ENCODE measurements at regions not wholly inside any gene's neighbourhood (a gene's known extent, or its start where the extent isn't known, plus 50 kb on each side); places are given as distances from the start of the nearest gene placed in this dataset.

DNA sequence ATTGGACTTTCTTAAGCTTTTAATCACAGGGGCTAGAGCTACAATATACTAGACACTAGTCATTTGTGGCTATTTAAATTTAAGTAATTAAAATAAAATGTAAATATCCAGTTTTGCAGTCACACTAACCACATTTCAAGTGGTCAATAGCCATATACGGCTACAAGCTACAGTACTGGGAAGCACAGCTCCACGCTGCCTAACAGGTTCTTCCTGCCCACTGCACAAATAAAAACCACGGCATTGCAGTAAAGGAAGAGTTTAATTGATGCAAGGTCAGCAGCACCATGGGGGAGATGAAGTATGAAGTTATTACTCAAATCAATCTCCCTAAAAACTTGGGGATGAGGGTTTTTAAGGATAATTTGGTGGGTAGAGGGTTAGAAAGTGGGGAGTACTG is 134.1 kb downstream of the LURAP1L start:
- CTCF ChIA-PET, result no interaction called here
- H3K4me1 Mint-ChIP-seq, result no peaks in the 10 kb centered on the region
- ATAC-seq (no peak), DNase-seq (no peak)
- peaks cover 5% of the 10 kb centered on the region for H3K9me3 Mint-ChIP-seq (ENCODE audit: low read depth)
- H3K36me3 Mint-ChIP-seq, result no peaks in the 10 kb centered on the region
- no peaks in the 10 kb centered on the region for H3K27me3 Mint-ChIP-seq
- H3K4me3 Mint-ChIP-seq, result no peak overlapping the region
- no peak overlapping the region for H3K27ac Mint-ChIP-seq

DNA sequence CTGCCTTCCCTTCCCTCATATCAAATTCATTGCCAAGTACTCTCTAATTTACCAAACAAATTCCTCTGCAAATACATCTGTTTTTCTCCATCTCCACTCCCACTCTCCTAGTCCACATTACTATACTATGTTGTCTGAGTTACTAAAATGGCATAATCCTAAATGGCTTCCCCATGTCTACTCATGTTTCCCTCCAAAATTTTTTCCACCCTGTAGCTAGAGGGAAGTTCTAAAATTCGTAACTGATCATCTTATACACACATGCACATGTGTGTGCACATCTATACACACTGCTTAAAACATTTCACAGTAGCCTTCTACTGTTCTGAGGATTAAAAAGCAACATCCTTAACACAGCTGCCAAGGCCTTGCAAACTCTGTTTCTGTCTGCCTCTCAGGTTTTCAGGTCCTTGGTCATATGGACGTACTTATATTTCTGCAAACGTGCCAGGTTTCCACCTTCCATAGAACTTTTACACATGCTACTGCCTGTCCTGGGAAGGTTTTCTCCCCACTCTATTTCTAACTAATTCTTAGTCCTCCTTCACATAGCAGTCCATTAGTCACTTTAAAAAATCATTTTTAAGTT is 140.6 kb downstream of the LURAP1L start:
- ATAC-seq (no peak), DNase-seq (no peak)
- CTCF ChIA-PET, result no interaction called here
- H3K36me3 Mint-ChIP-seq, result no peaks in the 10 kb centered on the region
- no peaks in the 10 kb centered on the region for H3K27me3 Mint-ChIP-seq
- no peak overlapping the region for H3K4me3 Mint-ChIP-seq
- H3K4me1 Mint-ChIP-seq, result no peaks in the 10 kb centered on the region
- H3K27ac Mint-ChIP-seq, result no peak overlapping the region
- peaks cover 10% of the 10 kb centered on the region for H3K9me3 Mint-ChIP-seq (ENCODE audit: low read depth)

DNA sequence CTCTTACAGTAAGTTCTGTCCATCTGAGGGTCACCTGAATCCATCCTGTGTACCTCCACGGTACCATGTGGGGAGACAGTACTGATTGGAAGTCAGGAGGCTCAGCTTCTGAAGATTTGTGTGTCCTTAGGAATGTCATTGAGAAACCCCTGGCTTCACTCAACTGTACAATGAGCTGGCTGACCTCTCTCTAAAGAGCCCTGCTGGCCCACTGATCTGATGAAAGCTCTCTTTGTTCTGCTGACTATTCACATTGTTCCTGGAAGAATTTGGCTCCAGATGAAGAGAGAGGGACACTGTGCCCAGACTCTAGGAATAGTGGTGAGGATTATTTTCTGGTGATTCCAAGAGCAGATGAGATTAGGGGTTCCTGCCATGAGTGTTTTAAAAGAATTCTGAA is 141.2 kb downstream of the LURAP1L start:
- CTCF ChIA-PET, result no interaction called here
- H3K4me3 Mint-ChIP-seq, result no peak overlapping the region

DNA sequence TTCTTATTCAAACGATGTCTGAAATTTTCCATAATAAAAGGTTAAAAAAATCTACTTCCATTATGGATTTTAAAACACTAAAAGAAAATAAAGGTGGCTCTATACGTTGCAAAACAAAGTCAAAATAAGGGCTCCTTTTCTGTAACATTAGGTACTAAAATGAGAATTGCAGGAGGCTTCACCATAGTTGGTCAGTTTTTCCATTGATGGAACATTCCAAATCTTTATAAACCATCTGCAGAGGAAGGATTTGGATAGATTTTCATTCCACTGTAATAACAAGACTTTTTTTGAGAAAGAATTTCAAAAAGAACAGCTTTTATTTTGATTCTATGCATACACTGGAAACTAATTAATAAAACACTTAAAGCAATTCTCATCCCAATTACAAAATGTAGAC is 145.6 kb downstream of the LURAP1L start:
- Mint-ChIP-seq H3K36me3 (no peaks in the 10 kb centered on the region), H3K27me3 (no peaks in the 10 kb centered on the region), H3K27ac (no peak overlapping the region), H3K9me3 (ENCODE audit: low read depth) (peaks cover 7% of the 10 kb centered on the region), H3K4me1 (no peaks in the 10 kb centered on the region), H3K4me3 (no peak overlapping the region)
- DNase-seq, result no peak
- ATAC-seq, result no peak
- CTCF ChIA-PET, result no interaction called here

More for the DNA sequence above, 141.2 kb downstream of the LURAP1L start:
- Mint-ChIP-seq H3K27me3 (no peaks in the 10 kb centered on the region), H3K36me3 (no peaks in the 10 kb centered on the region), H3K9me3 (ENCODE audit: low read depth) (peaks cover 10% of the 10 kb centered on the region), H3K4me1 (no peaks in the 10 kb centered on the region), H3K27ac (no peak overlapping the region)
- ATAC-seq (no peak), DNase-seq (no peak)

DNA sequence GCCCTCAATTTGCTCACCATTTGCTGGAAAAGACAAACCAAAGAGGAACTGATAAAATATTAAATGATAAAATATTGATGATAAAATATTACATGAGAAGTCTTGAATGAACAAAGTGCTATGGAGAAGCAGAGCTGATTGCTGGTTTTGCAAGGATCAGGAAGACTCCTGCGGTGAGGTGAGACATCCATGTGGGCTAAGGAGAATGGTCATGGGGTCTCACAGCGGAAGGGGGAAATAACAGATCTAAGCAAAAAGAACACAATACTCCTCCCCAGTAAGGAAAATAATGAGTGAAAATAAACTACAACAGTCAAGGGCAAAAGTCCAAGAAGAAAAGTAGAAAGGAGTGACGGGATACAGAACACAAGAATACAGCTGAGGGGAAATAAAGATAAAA is 146.8 kb downstream of the LURAP1L start:
- ATAC-seq (no peak), DNase-seq (no peak)
- Mint-ChIP-seq H3K4me1 (no peaks in the 10 kb centered on the region), H3K27me3 (no peaks in the 10 kb centered on the region), H3K36me3 (no peaks in the 10 kb centered on the region), H3K9me3 (ENCODE audit: low read depth) (peaks cover 7% of the 10 kb centered on the region), H3K4me3 (no peak overlapping the region), H3K27ac (no peak overlapping the region)
- CTCF ChIA-PET, result no interaction called here

DNA sequence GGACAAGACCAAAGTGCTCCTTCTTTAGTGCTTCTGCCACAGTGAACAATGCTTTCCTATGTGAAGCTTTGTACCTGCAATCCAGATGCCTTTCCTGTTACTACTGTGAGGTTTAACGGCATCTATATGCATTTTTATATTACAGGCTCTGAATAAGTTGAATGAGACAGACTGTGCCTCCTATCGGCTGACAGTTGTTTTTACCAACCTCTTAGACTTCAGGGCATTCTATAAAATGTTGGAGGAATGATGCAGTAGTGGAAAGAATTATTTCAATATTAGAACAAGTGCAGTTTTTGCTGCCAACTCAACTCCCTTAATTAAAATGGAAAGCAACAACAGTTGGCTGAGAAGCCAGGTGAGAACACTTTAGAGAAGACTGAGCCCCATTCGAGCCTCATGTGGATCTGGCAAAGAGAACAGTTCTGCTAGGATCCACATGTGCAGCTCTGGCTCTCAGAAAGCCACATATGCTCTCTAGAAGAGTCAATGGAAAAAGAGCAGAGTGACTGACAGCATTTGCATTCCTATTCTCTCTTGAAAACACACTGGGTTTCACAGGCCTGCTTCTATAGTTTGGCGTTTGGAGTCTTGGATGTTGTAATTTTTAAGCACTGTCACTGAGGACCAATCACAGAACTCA is 147.5 kb downstream of the LURAP1L start:
- ATAC-seq, result no peak
- Mint-ChIP-seq H3K9me3 (ENCODE audit: low read depth) (peaks cover 3% of the 10 kb centered on the region), H3K27ac (no peak overlapping the region), H3K27me3 (no peaks in the 10 kb centered on the region), H3K36me3 (no peaks in the 10 kb centered on the region), H3K4me1 (no peaks in the 10 kb centered on the region), H3K4me3 (no peak overlapping the region)
- CTCF ChIA-PET, result interaction anchor here (0.6 kb wide), 1 partner anchor 165 kb away, joined by 3 read pairs; no protein-coding TSS in a partner anchor
- DNase-seq, result no peak

DNA sequence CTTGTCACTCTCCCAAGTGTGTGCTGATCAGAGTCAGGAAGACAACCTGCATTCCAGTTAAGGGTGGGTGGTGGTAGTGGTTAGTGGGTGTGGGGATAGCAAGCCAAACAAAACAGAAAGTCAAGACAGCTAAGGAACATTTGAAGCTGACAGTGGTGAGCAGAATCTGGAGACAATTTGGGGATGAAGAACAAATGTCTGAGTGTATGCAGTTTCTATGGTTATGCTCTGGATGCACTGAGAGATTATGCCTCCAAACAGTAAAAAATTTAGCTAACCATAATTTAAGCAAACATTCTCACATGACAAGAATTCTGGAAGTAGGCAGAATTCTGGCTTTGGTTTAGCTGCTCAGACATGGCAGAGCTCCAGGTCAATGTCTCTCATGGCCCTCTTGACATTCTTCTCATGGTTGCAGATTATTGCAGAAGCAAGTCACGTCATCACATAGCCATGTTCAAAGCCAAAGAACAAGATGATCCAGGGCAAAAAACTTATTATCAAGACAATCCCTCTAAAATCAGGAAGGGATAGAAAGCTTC is 148.7 kb downstream of the LURAP1L start:
- peaks cover 3% of the 10 kb centered on the region for H3K9me3 Mint-ChIP-seq (ENCODE audit: low read depth)
- H3K27me3 Mint-ChIP-seq, result no peaks in the 10 kb centered on the region
- no peaks in the 10 kb centered on the region for H3K36me3 Mint-ChIP-seq
- H3K4me1 Mint-ChIP-seq, result no peaks in the 10 kb centered on the region
- ATAC-seq (no peak), DNase-seq (no peak)
- H3K4me3 Mint-ChIP-seq, result no peak overlapping the region
- CTCF ChIA-PET, result no interaction called here
- H3K27ac Mint-ChIP-seq, result no peak overlapping the region

DNA sequence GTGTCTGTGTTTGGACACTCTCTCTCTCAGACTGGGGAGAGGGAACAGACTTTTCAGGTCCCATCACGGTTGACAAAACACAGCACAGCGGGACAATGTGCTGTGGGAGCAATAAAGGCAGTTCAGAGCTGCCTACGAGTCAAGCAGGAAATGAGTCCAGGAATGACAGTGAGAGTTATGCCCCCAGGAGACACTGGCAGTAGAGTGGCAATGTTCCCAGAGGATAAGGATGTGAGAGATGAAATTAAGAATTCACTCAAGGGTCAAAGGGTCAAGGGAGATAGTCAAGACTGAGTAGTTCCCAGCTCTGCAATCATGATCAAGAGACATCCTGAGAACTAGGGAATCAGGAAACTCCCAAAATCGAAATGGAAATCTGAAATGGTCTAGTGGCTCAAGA is 156.1 kb downstream of the LURAP1L start:
- Mint-ChIP-seq H3K4me3 (no peak overlapping the region), H3K27ac (no peak overlapping the region), H3K4me1 (no peaks in the 10 kb centered on the region), H3K36me3 (no peaks in the 10 kb centered on the region), H3K27me3 (no peaks in the 10 kb centered on the region), H3K9me3 (ENCODE audit: low read depth) (peaks cover 2% of the 10 kb centered on the region)
- DNase-seq (no peak), ATAC-seq (no peak)
- CTCF ChIA-PET, result no interaction called here

DNA sequence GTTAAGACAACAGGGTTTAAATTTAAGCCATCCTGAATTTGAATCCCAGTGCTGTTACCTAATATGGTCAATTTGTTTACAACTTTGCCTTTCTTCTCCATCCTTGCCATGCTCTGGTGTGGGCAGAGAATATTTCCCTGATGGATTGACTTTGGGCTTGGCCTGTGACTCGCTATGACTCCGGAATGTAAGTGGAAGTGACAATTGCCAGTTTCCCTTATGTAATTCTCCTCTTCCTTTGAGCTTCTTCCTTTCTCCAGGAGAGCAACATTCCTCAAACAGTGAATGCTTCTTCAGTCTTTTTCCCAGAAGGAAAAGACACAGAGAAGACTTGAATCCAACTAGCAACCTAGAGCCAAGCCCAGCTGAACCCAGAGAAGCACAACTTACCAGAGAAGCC is 159.1 kb downstream of the LURAP1L start:
- CTCF ChIA-PET, result no interaction called here
- Mint-ChIP-seq H3K36me3 (no peaks in the 10 kb centered on the region), H3K4me1 (no peaks in the 10 kb centered on the region), H3K9me3 (ENCODE audit: low read depth) (peaks cover 2% of the 10 kb centered on the region), H3K27me3 (no peaks in the 10 kb centered on the region), H3K27ac (no peak overlapping the region), H3K4me3 (no peak overlapping the region)
- DNase-seq (no peak), ATAC-seq (no peak)

DNA sequence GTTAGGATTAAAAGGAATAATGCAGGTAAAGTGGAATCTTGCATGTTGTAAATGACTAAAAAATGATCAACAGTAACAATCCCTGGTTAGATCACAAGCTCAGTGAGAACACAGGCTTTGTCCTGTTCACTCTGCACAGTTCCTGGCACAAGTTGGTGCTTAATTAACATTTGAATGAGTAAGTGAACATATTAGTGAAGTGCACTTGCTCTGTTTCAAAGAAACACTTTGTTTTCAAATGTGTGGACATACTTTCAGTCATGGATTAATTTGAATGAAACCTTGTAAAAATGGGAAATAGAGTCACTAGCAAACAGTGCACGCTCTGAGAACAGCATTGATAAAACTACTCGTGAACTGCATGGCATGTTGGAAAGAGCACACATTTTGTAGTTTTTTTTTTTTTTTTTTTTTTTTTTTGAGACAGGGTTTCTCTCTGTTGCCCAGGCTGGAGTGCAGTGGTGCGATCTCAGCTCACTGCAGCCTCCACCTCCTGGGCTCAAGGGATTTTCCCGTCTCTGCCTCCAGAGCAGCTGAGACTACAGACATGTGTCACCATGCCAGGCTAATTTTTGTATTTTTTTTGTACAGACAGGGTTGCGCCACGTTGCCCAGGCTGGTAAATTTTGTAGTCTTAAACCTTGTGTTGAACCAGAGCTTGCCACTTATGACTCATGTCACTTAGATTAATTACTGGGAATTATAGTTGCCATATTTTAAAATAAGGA is 159.9 kb downstream of the LURAP1L start:
- Mint-ChIP-seq H3K4me1 (no peaks in the 10 kb centered on the region), H3K36me3 (no peaks in the 10 kb centered on the region), H3K4me3 (no peak overlapping the region), H3K9me3 (ENCODE audit: low read depth) (peaks cover 2% of the 10 kb centered on the region), H3K27me3 (no peaks in the 10 kb centered on the region), H3K27ac (no peak overlapping the region)
- ATAC-seq, result no peak
- DNase-seq, result no peak
- CTCF ChIA-PET, result no interaction called here

DNA sequence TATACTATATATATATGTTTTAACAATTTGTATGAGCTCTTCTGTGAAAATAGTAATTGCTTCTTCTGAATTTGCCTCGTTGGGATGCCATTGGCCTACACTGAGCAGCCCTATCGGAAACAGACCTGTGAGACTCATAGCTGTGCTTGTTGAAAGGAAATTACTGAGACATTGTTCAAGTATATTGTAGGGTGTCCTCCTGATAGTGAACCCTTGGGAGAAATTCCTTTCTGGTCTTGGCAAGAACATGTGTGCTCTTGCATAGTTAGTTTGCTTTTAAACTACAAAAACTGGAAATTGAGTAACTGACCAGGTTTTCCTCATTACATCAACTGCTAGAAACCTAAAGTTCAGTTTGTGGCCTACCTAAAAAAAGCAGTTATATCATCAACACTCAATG is 160.9 kb downstream of the LURAP1L start:
- Mint-ChIP-seq H3K4me1 (no peaks in the 10 kb centered on the region), H3K4me3 (no peak overlapping the region), H3K36me3 (no peaks in the 10 kb centered on the region), H3K27ac (no peak overlapping the region), H3K9me3 (ENCODE audit: low read depth) (peaks cover under 1% of the 10 kb centered on the region), H3K27me3 (no peaks in the 10 kb centered on the region)
- ATAC-seq (no peak), DNase-seq (no peak)
- CTCF ChIA-PET, result no interaction called here

DNA sequence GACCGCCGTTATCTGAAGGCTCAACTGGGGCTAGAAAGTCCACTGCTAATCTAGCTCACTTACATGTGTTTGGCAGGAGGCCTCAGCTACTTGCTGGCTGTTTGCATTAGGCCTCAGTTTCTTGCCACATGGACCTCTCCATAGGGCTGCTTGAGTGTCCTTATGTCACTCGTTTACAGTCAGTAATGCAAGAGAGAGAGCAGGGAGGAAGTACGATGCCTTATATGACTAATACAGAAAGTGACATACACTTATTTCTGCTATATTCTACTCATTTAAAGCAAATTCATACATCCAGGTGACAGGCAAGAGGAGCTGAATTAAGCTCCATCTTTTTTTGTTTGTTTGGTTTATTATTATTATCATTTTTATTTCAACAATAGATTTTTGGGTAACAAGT is 179.6 kb downstream of the LURAP1L start:
- Mint-ChIP-seq H3K27me3 (no peaks in the 10 kb centered on the region), H3K27ac (no peak overlapping the region), H3K9me3 (ENCODE audit: low read depth) (peaks cover 22% of the 10 kb centered on the region), H3K36me3 (no peaks in the 10 kb centered on the region), H3K4me1 (no peaks in the 10 kb centered on the region), H3K4me3 (no peak overlapping the region)
- ATAC-seq (no peak), DNase-seq (no peak)
- CTCF ChIA-PET, result no interaction called here

DNA sequence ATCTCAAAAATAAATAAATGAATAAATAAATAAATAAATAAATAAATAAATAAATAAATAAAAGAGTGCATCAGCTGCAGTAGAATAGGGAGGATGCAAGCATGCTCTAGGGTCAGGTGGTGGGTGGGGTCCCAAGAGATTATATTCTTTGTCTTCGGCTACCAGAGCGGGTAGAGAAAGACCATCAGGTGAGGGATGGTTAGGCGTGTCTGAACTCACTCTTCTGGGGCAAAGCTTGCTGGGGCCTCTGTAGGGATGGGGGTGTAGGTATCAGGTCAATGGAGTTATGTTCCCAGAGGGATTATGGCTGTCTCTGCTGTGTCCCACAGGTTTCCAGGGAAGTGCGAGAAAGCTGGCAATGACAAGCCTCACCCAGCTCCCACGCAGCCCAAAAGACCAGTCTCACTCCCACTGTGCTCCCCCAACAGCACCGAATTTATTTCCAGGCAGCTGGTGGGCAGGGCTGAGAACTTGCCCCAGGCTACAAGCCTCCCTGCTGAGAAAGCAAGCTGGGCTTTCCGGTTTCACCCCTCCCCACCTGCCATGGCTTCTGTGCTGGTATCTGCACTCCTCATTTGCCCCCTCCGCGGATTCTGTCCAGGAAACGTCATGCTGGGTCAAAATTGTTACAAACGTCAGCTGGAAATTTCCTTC is 180.8 kb downstream of the LURAP1L start:
- Mint-ChIP-seq H3K27me3 (no peaks in the 10 kb centered on the region), H3K27ac (no peak overlapping the region), H3K4me1 (no peaks in the 10 kb centered on the region), H3K4me3 (no peak overlapping the region), H3K9me3 (ENCODE audit: low read depth) (peaks cover 22% of the 10 kb centered on the region), H3K36me3 (no peaks in the 10 kb centered on the region)
- no peak for ATAC-seq
- no peak for DNase-seq
- CTCF ChIA-PET, result no interaction called here

DNA sequence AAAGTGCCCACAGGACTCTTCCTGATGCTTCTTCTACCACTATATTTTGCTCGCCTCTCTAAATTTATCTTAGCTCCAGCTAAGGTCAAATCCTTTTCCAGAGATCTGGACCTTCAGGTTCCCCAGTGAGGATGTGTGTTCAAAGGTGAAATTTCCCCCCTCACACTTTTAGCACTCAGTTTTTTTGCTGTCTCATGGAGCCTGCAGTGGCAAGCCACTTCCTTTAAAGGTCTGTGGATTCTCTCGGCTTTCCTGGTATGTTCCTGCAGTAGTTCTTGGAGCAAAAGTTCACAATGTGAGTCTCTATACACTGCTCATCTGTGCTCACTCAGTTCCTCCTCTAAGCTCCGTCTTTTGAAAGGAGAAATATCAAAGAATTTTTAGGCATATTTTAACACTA is 181.4 kb downstream of the LURAP1L start:
- Mint-ChIP-seq H3K27ac (no peak overlapping the region), H3K27me3 (no peaks in the 10 kb centered on the region), H3K36me3 (no peaks in the 10 kb centered on the region), H3K4me1 (no peaks in the 10 kb centered on the region), H3K9me3 (ENCODE audit: low read depth) (peaks cover 19% of the 10 kb centered on the region), H3K4me3 (no peak overlapping the region)
- no peak for ATAC-seq
- DNase-seq, result no peak
- CTCF ChIA-PET, result no interaction called here
